GM10248 (cell line): ENCODE measurements at regions not wholly inside any gene's neighbourhood (a gene's known extent, or its start where the extent isn't known, plus 50 kb on each side); places are given as distances from the start of the nearest gene placed in this dataset.

Experiments
- CTCF ChIA-PET: fragments of 300-600 bp; sonication (Branson Sonifier 250); formaldehyde crosslinking; extraction: SDS; loops from one replicate; lab custom pipeline; 2021; ENCODE audit warnings: antibody characterized with exemption; lab: Yijun Ruan, JAX
- POLR2A ChIA-PET: fragments of 350-650 bp; sonication (Branson Sonifier 250); formaldehyde crosslinking; extraction: SDS; loops from one replicate; lab custom pipeline; 2020; ENCODE audit warnings: antibody characterized with exemption; lab: Yijun Ruan, JAX
- DNase-seq: peaks from one replicate; pipeline ENCODE4 v3.0.0; 2012; ENCODE audit errors: extremely low spot score
- TF ChIP-seq, protein P1 (sequence below): IDR thresholded peaks from 2 replicates; pipeline ENCODE4 v1.5.1; 2012; ENCODE audit warnings: mild to moderate bottlenecking, low read depth; ENCODE audit errors: extremely low read depth, missing control alignments, control extremely low read depth

DNA sequence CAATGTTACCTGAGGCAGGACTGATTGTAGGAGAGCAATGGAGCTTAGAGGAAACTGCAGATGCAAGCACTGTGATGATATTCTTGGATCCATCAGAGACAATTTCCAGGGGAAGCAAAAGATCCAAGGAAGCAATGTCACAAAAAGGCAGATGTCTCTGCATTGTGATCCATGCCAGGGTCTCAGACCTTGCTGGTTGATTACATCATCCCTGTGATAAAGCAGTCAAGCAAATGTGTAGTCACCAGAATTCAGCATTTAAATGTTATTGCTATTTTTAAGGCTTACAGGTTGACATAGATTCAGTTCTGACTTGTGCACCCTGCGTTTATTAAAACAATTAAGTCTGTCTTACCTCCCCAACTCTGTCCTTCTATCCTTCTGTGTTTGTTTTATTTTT lies 56.8 kb upstream of the CCDC85A start:
- CTCF ChIA-PET: interaction anchor here (1.3 kb wide), 1 partner anchor 18 kb away, joined by 3 read pairs; no protein-coding TSS in a partner anchor
- DNase-seq: no peak
- POLR2A ChIA-PET: no interaction called here
- TF ChIP-seq, protein P1, sequence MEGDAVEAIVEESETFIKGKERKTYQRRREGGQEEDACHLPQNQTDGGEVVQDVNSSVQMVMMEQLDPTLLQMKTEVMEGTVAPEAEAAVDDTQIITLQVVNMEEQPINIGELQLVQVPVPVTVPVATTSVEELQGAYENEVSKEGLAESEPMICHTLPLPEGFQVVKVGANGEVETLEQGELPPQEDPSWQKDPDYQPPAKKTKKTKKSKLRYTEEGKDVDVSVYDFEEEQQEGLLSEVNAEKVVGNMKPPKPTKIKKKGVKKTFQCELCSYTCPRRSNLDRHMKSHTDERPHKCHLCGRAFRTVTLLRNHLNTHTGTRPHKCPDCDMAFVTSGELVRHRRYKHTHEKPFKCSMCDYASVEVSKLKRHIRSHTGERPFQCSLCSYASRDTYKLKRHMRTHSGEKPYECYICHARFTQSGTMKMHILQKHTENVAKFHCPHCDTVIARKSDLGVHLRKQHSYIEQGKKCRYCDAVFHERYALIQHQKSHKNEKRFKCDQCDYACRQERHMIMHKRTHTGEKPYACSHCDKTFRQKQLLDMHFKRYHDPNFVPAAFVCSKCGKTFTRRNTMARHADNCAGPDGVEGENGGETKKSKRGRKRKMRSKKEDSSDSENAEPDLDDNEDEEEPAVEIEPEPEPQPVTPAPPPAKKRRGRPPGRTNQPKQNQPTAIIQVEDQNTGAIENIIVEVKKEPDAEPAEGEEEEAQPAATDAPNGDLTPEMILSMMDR: no peak

DNA sequence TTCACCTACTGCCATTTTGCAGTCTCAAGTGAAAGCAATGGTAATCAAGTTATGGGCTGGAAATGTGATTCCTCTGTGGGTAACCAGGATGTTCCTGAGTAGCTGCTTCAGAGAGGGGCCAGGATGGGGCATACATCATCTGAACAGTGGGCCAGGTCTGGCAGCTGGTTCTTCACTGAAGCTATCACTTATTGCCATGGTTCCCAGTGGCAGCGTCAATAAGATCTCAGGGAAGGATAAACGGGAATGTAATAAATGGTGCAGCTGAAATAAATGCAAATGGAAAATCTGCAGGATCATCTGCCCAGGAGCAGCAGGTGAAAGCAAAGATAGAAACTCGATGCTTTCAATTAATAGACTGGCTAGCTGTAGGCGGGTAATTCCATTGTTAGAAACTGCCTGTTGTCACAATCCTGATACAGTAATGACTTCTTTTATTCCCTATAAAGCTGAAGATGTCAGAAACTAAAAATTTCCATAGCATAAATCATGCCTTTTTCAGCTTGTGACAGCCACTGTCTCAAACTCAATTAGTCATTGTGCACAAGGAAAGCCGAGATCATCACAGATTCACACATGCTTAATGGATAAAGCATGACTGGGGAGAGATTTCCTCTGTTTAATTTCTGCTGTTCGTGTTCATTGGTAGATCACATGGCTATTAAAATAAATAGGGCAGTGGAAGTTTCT lies 56.2 kb upstream of the CCDC85A start:
- no peak for DNase-seq

DNA sequence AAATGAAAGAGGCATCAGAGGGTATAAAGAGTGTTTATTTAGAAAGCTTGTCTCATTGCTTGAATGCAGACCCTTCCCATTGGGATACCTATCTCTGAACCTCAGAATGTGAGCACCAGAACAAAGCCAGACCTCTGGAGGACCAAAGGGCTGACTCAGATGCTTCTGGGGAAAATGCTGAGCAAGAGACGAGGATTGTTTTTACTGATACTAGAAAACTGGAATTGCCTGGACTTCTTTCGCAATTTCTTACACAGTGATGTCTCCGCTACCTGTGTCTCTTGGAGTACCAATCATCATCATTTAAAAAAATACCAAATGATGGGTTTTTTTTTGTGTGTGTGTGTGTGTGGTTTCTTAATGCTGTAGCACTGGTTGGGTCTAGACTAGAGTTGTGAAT lies 55.6 kb upstream of the CCDC85A start:
- TF ChIP-seq, protein P1: no peak
- DNase-seq: no peak
- ChIA-PET POLR2A (interaction anchor here (0.7 kb wide), 1 partner anchor 285 kb away, joined by 4 read pairs; no protein-coding TSS in a partner anchor), CTCF (interaction anchor here (0.8 to 1.0 kb wide), 2 partner anchors 11 to 457 kb away, joined by 3 read pairs; no protein-coding TSS in a partner anchor)

More for the DNA sequence above, 56.2 kb upstream of the CCDC85A start:
- CTCF ChIA-PET: interaction anchor here (1.0 to 1.3 kb wide), 2 partner anchors 10 to 17 kb away, joined by 3 read pairs; no protein-coding TSS in a partner anchor
- TF ChIP-seq, protein P1: no peak
- POLR2A ChIA-PET: no interaction called here

DNA sequence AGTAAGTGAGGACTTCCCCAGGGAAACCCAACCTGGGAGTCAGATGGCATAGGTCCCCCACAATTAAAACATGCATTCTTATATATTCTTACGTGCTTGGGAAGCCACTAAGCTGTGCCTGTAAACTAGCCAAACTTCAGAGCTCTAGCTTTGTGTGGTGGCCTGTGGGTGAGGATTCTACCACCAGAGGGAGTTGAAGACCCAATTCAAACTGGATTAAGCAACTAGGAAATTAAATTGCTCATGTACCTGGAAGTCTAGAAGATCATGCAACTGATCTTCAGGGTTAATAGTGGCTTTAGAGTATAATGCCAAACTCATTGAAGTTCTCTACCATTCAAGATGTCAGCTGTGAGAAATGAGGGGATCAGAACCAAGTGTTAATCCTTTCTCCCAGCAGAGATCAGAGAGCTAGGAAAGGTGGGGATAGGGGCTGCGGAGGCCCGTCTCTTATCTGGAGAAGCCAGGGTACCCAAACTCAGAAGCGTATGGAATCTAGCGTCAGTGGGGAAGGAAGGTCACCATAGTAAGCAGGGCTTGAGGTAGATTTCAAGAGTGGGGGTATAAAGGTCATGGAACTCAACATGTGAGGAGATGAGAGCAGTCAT lies 53.2 kb upstream of the CCDC85A start:
- no peak for DNase-seq
- TF ChIP-seq, protein P1: peak; percentile 44
- CTCF ChIA-PET: interaction anchor here (0.8 to 1.5 kb wide), 2 partner anchors 13 to 48 kb away, joined by 3 read pairs; no protein-coding TSS in a partner anchor
- POLR2A ChIA-PET: no interaction called here

- TF ChIP-seq, protein P1: peak; percentile 12
Observed at GRCh38 chr2:56132138-56132537, 51.7 kb upstream of the CCDC85A start.

DNA sequence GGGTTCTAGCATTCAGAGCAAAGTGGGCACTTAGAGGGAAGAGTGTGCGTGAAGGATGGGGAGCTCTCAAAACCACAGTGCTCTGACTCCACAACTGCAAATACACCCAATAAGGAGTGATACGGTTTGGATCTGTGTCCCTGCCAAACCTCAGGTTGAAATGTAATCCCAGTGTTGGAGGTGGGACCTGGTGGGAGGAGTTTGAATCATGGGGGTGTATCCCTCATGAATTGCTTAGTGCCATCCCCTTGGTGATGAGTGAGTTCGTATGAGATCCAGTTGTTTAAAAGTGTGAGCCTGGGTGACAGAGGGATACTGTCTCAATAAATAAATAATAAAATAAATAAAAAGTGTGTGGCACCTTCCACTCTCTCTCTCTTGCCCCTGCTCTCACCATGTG lies 50.3 kb upstream of the CCDC85A start:
- TF ChIP-seq, protein P1: no peak
- ChIA-PET CTCF (interaction anchor here (0.8 kb wide), 1 partner anchor 168 kb away, joined by 3 read pairs; no protein-coding TSS in a partner anchor), POLR2A (no interaction called here)
- DNase-seq: no peak

More at GRCh38 chr2:56132138-56132537, 51.7 kb upstream of the CCDC85A start:
- ChIA-PET CTCF (no interaction called here), POLR2A (no interaction called here)
- DNase-seq: peak; percentile 31
